PC-3 (cell line): ENCODE measurements at regions not wholly inside any gene's neighbourhood (a gene's known extent, or its start where the extent isn't known, plus 50 kb on each side); places are given as distances from the start of the nearest gene placed in this dataset.
A peak's percentile ranks its signal among the peaks of the same experiment; 100 is the strongest.

Experiments
- ATAC-seq: fragments of 200-7000 bp; cut with Tn5 transposase; 2 replicates; pipeline ENCODE4 v1.9.1; 2020; ENCODE audit warnings: mild to moderate bottlenecking, moderate library complexity
- BruUV-seq: library from RNA; stranded (reverse); fragments of 400-500 nt; replicated peaks from 2 replicates; lab custom pipeline; 2021; lab: Mats Ljungman, UMichigan
- CTCF ChIA-PET: fragments of 300-600 bp; sonication (Branson Sonifier 250); formaldehyde crosslinking; loops from one replicate; lab custom pipeline; 2022; ENCODE audit warnings: antibody characterized with exemption; lab: Charles Lee
- POLR2A ChIA-PET: fragments of 300-600 bp; sonication (Branson Sonifier 250); formaldehyde crosslinking; loops from one replicate; lab custom pipeline; 2022; ENCODE audit warnings: antibody characterized with exemption; ENCODE audit not compliant: unreplicated experiment; lab: Charles Lee
- DNase-seq: peaks from one replicate; pipeline ENCODE4 v3.0.0-alpha.2; 2015
- H2AFZ ChIP-seq: fragments of 300-600 bp; sonication (generic); 2 replicates; pipeline ENCODE4 v1.6.0; 2016; ENCODE audit warnings: antibody characterized with exemption, low read length
- H3F3A ChIP-seq: fragments of 300-600 bp; sonication (generic); one replicate; pipeline ENCODE4 v1.6.0; 2017; ENCODE audit warnings: antibody characterized with exemption, low read length, control low read depth, mild to moderate bottlenecking; ENCODE audit not compliant: unreplicated experiment
- H3K27ac ChIP-seq: fragments of 300-600 bp; sonication (generic); 2 replicates; pipeline ENCODE4 v1.5.1; 2016; ENCODE audit warnings: mild to moderate bottlenecking, low read length
- H3K27me3 ChIP-seq: fragments of 300-600 bp; sonication (generic); 2 replicates; pipeline ENCODE4 v1.6.1; 2016; ENCODE audit warnings: low read length, mixed read lengths
- H3K36me3 ChIP-seq: fragments of 300-600 bp; sonication (generic); 2 replicates; pipeline ENCODE4 v1.6.1; 2016; ENCODE audit warnings: low read depth, mixed run types, low read length, mixed read lengths
- H3K4me1 ChIP-seq: fragments of 300-600 bp; sonication (generic); 2 replicates; pipeline ENCODE4 v1.5.1; 2016; ENCODE audit warnings: low read length; ENCODE audit not compliant: insufficient read depth
- H3K4me2 ChIP-seq: fragments of 300-600 bp; sonication (generic); 2 replicates; pipeline ENCODE4 v1.6.0; 2016; ENCODE audit warnings: low read length
- H3K4me3 ChIP-seq: fragments of 300-600 bp; sonication (generic); 2 replicates; pipeline ENCODE4 v1.5.1; 2016; ENCODE audit warnings: mild to moderate bottlenecking, low read length, mixed read lengths
- H3K79me2 ChIP-seq: fragments of 300-600 bp; sonication (generic); 2 replicates; pipeline ENCODE4 v1.6.1; 2017; ENCODE audit warnings: low read length, mixed read lengths
- H3K9ac ChIP-seq: fragments of 300-600 bp; sonication (generic); 2 replicates; pipeline ENCODE4 v1.6.0; 2016; ENCODE audit warnings: mild to moderate bottlenecking, low read length
- H3K9me2 ChIP-seq: fragments of 300-600 bp; sonication (generic); replicated peaks from 2 replicates; pipeline ENCODE4 v1.6.1; 2016; ENCODE audit warnings: mixed run types, low read length, mixed read lengths
- H3K9me3 ChIP-seq: fragments of 300-600 bp; sonication (generic); 2 replicates; pipeline ENCODE4 v1.6.1; 2016; ENCODE audit warnings: low read length, mixed read lengths
- H4K20me1 ChIP-seq: fragments of 300-600 bp; sonication (generic); 2 replicates; pipeline ENCODE4 v1.6.1; 2016; ENCODE audit warnings: low read length, mixed read lengths
- EZH2 ChIP-seq: fragments of 300-600 bp; sonication (generic); IDR thresholded peaks from one replicate; pipeline ENCODE4 v1.6.1; 2017; ENCODE audit warnings: antibody characterized with exemption, mild to moderate bottlenecking, low read length; ENCODE audit not compliant: unreplicated experiment
- EZH2phosphoT487 ChIP-seq: fragments of 300-600 bp; sonication (generic); IDR thresholded peaks from 2 replicates; pipeline ENCODE4 v1.6.1; 2018; ENCODE audit warnings: mild to moderate bottlenecking, antibody characterized with exemption, low read length, borderline replicate concordance
- intact Hi-C: fragments of 100-400 bp; cut with micrococcal nuclease; formaldehyde crosslinking; loops from 2 replicates; pipeline ENCODE4 v1.9.0; 2023
- TF ChIP-seq, protein P1 (sequence below): fragments of 300-600 bp; sonication (generic); conservative IDR thresholded peaks from 2 replicates; pipeline ENCODE4 v1.5.1; 2017; ENCODE audit warnings: antibody characterized with exemption, low read depth, mild to moderate bottlenecking, low read length

DNA sequence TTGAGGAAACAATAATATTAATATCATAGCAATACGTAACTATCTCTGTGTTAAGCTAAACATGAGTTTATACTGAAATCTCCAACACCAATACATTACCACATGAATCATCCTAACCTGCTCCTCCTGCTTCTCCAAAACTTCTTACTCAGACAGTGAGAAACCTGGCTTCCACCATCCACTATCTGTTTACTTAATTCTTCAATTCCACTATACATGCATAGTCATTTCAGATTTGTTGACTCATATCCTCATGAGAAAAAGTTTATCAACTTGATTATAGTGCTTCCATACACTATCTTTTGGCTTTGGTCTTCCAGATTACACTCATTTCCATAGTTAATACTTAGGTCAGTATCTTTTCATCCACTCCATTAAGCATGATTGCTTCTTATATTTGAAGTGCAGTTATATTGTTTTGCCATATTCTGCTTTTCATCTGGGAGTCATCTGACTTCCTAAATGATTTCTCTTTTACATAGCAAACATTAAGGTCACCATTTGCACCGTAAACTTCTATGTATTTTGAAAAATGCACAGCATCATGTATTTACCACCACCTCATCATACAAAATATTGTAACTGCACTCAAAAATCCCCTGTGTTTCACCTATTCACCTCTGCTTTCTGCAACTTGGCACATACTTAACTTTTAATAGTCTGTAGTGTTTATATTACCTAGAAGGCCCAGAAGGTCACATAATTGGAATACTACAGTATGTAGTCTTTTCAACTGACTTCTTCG, 970.6 kb downstream of the DIPK2A start:
- DNase-seq (peak; percentile 68), ATAC-seq (peak; percentile 93)
- POLR2A ChIA-PET = no interaction called here
- Histone ChIP-seq H3K27me3 (no peaks in the 10 kb centered on the region), H3K4me2 (0 out of 2 replicates have a peak overlapping the region, but pooled peaks have one; percentile 18), H3F3A (no peaks in the 10 kb centered on the region), H3K36me3 (no peaks in the 10 kb centered on the region), H3K4me1 (peaks cover 13% of the 10 kb centered on the region), H3K9me2 (no peaks in the 10 kb centered on the region), H3K9ac (no peak overlapping the region), H3K79me2 (no peaks in the 10 kb centered on the region), H3K4me3 (no peak overlapping the region), H3K9me3 (no peaks in the 10 kb centered on the region), H2AFZ (no peak overlapping the region), H4K20me1 (no peaks in the 10 kb centered on the region), H3K27ac (peak overlapping the region; percentile 38; the same call in 1 of the 2 replicates)
- CTCF ChIA-PET = no interaction called here
- intact Hi-C loops = no loop called here
- TF ChIP-seq EZH2phosphoT487 (no peak), EZH2 (no peak)
- TF ChIP-seq, protein P1, sequence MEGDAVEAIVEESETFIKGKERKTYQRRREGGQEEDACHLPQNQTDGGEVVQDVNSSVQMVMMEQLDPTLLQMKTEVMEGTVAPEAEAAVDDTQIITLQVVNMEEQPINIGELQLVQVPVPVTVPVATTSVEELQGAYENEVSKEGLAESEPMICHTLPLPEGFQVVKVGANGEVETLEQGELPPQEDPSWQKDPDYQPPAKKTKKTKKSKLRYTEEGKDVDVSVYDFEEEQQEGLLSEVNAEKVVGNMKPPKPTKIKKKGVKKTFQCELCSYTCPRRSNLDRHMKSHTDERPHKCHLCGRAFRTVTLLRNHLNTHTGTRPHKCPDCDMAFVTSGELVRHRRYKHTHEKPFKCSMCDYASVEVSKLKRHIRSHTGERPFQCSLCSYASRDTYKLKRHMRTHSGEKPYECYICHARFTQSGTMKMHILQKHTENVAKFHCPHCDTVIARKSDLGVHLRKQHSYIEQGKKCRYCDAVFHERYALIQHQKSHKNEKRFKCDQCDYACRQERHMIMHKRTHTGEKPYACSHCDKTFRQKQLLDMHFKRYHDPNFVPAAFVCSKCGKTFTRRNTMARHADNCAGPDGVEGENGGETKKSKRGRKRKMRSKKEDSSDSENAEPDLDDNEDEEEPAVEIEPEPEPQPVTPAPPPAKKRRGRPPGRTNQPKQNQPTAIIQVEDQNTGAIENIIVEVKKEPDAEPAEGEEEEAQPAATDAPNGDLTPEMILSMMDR = no peak
- BruUV-seq = no TSS peak

DNA sequence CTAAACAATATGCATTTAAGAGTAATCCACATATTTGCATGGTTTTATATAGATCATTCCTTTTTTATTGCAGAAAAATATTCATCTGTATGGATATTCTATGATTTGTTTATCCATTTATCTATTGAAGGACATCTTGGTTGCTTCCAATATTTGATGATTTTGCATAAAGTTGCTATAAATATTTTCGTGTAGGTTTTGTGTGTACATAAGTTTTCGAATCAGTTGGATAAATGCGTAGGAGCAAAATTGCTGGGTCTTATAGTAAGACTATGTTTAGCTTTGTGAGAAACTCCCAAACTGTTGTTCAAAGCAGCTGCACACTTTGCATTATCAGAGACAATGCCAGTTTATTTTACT, 971.2 kb downstream of the DIPK2A start:
- Histone ChIP-seq H3K4me1 (peaks cover 13% of the 10 kb centered on the region), H3K36me3 (no peaks in the 10 kb centered on the region), H3K9ac (no peak overlapping the region), H3K4me3 (no peak overlapping the region), H3K79me2 (no peaks in the 10 kb centered on the region), H3F3A (no peaks in the 10 kb centered on the region), H4K20me1 (no peaks in the 10 kb centered on the region), H3K9me2 (no peaks in the 10 kb centered on the region), H3K9me3 (no peaks in the 10 kb centered on the region), H3K4me2 (no peak overlapping the region), H2AFZ (no peak overlapping the region), H3K27ac (no peak overlapping the region), H3K27me3 (no peaks in the 10 kb centered on the region)
- intact Hi-C loops = no loop called here
- DNase-seq = no peak
- TF ChIP-seq EZH2 (no peak), EZH2phosphoT487 (no peak)
- TF ChIP-seq, protein P1 = no peak
- CTCF ChIA-PET = no interaction called here
- BruUV-seq = no TSS peak
- no peak for ATAC-seq
- POLR2A ChIA-PET = no interaction called here

DNA sequence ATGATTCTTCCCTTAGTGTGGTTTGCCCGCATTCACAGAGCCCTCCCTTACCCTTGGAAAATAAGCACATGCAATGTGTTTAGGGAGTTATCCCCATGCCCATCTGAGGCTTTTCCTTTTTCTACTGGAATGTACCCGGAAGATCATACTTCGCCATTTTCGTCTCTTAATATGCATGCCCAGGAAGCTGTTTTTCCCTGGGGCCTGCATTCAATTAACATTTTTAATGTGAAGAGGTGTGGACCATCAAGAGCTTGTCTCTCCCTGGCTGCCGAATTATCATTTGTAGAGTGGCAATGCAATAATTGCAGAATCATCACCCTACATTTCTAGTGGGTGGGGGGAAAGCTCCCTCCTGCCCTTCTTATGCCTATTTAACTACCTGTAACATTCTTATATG, 976.3 kb downstream of the DIPK2A start:
- TF ChIP-seq EZH2 (no peak), EZH2phosphoT487 (no peak)
- TF ChIP-seq, protein P1 = no peak
- DNase-seq = no peak
- no peaks in the 10 kb centered on the region for H4K20me1 ChIP-seq
- H3K4me2 ChIP-seq = no peak overlapping the region
- no peaks in the 10 kb centered on the region for H3K9me3 ChIP-seq
- no peak overlapping the region for H3K9ac ChIP-seq
- H3K36me3 ChIP-seq = no peaks in the 10 kb centered on the region
- intact Hi-C loops = no loop called here
- BruUV-seq = no TSS peak
- no peak overlapping the region for H3K27ac ChIP-seq
- H2AFZ ChIP-seq = no peak overlapping the region
- no peak overlapping the region for H3K4me3 ChIP-seq
- H3K4me1 ChIP-seq = 0 out of 2 replicates have a peak, but pooled peaks cover under 1% of the 10 kb centered on the region
- no peaks in the 10 kb centered on the region for H3K79me2 ChIP-seq
- H3F3A ChIP-seq = no peaks in the 10 kb centered on the region
- no peak for ATAC-seq
- H3K9me2 ChIP-seq = no peaks in the 10 kb centered on the region
- CTCF ChIA-PET = no interaction called here
- POLR2A ChIA-PET = no interaction called here
- no peaks in the 10 kb centered on the region for H3K27me3 ChIP-seq
